ENCODE measurements at regions not wholly inside any gene's neighbourhood (a gene's known extent, or its start where the extent isn't known, plus 50 kb on each side); places are given as distances from the start of the nearest gene placed in this dataset.

DNA sequence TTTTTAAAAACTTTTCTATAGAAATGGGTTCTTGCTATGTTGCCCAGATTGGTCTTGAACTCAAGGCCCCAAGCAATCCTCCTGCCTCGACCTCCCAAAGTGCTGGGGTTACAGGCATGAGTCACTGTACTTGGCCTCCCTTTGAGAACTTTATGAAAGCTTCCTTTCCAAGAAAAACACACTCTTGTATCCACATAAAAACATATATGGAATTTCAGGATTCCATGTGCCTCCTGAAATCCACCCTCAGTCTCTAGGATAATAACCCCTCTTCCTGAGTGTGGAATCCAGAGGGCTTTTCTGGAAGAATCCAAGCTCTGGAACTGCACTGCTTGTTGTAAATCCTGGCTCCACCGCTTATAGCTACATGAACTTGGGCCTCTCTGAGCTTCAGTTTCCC, 53.2 kb upstream of the MRTFB start:
- no peaks in the 10 kb centered on the region for H3K9me3 ChIP-seq (ENCODE audit: severe bottlenecking)
- no peak for DNase-seq (ENCODE audit: low spot score)
- H3K36me3 ChIP-seq (ENCODE audit: low read depth), result no peaks in the 10 kb centered on the region
- no peak overlapping the region for H3K4me3 ChIP-seq (ENCODE audit: severe bottlenecking)
- no peak for ATAC-seq (ENCODE audit: low read depth)
- no peak for TF ChIP-seq CTCF (IDR thresholded peaks at IDR 0.05; ENCODE audit: poor library complexity, severe bottlenecking)
- peaks cover 10% of the 10 kb centered on the region for H3K4me1 ChIP-seq (ENCODE audit: insufficient read depth, poor library complexity, severe bottlenecking)
- H3K27ac ChIP-seq (ENCODE audit: poor library complexity, severe bottlenecking), result no peak overlapping the region
- no peaks in the 10 kb centered on the region for H3K27me3 ChIP-seq (ENCODE audit: insufficient read depth, poor library complexity, severe bottlenecking)

- no peak for TF ChIP-seq CTCF (IDR thresholded peaks at IDR 0.05; ENCODE audit: poor library complexity, severe bottlenecking)
- Histone ChIP-seq H3K27me3 (ENCODE audit: insufficient read depth, poor library complexity, severe bottlenecking) (no peaks in the 10 kb centered on the region), H3K36me3 (ENCODE audit: low read depth) (no peaks in the 10 kb centered on the region), H3K27ac (ENCODE audit: poor library complexity, severe bottlenecking) (no peak overlapping the region), H3K9me3 (ENCODE audit: severe bottlenecking) (no peaks in the 10 kb centered on the region), H3K4me1 (ENCODE audit: insufficient read depth, poor library complexity, severe bottlenecking) (peaks cover 7% of the 10 kb centered on the region), H3K4me3 (ENCODE audit: severe bottlenecking) (no peak overlapping the region)
- ATAC-seq (ENCODE audit: low read depth), result no peak
- DNase-seq (ENCODE audit: low spot score), result no peak
These were observed 52.3 kb upstream of the MRTFB start for GRCh38 chr16:14018851-14019250.

DNA sequence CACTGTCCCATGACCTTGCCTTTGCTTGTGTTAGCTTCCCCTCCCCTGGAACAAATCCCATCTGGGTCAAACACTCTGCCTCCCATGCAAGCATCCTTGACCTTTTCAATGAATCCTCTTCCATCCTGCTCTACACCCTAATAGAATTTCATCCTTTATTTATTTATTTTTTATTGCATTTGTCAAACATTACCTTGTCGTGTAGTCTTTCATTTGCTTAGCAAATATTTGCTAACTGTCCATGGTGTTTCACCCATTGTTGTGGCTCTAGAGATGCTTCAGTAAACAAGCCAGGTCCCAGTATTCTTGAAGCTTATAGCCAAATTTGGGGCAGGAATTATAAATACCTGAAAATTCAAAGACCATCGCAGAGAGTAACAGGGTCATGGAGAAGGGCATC, 51.0 kb upstream of the MRTFB start:
- Histone ChIP-seq H3K27ac (ENCODE audit: poor library complexity, severe bottlenecking) (no peak overlapping the region), H3K27me3 (ENCODE audit: insufficient read depth, poor library complexity, severe bottlenecking) (no peaks in the 10 kb centered on the region), H3K9me3 (ENCODE audit: severe bottlenecking) (no peaks in the 10 kb centered on the region), H3K4me3 (ENCODE audit: severe bottlenecking) (no peak overlapping the region), H3K4me1 (ENCODE audit: insufficient read depth, poor library complexity, severe bottlenecking) (no peaks in the 10 kb centered on the region), H3K36me3 (ENCODE audit: low read depth) (no peaks in the 10 kb centered on the region)
- ATAC-seq (ENCODE audit: low read depth) (no peak), DNase-seq (ENCODE audit: low spot score) (no peak)
- no peak for TF ChIP-seq CTCF (IDR thresholded peaks at IDR 0.05; ENCODE audit: poor library complexity, severe bottlenecking)
